H9 (cell line): ENCODE measurements at regions not wholly inside any gene's neighbourhood (a gene's known extent, or its start where the extent isn't known, plus 50 kb on each side); places are given as distances from the start of the nearest gene placed in this dataset.

Source experiments
- DNase-seq: peaks from one replicate; pipeline ENCODE4 v3.0.0-alpha.2; 2017
- H2AFZ ChIP-seq: one replicate; pipeline ENCODE4 v1.6.1; 2013; ENCODE audit warnings: mild to moderate bottlenecking, low read length, control low read depth, moderate library complexity
- H2AK5ac ChIP-seq: 2 replicates; pipeline ENCODE4 v1.6.1; 2013; ENCODE audit warnings: low read length, control low read depth, mixed read lengths; ENCODE audit not compliant: insufficient read length
- H2BK120ac ChIP-seq: one replicate; pipeline ENCODE4 v1.6.1; 2013; ENCODE audit warnings: low read depth, mild to moderate bottlenecking, low read length, control low read depth, inconsistent platforms; ENCODE audit not compliant: poor library complexity, severe bottlenecking
- H2BK12ac ChIP-seq: 2 replicates; pipeline ENCODE4 v1.6.1; 2013; ENCODE audit warnings: low read length, control low read depth, mixed read lengths, low read depth; ENCODE audit not compliant: insufficient read length
- H2BK15ac ChIP-seq: 2 replicates; pipeline ENCODE4 v1.6.1; 2013; ENCODE audit warnings: low read depth, low read length, control low read depth
- H2BK20ac ChIP-seq: one replicate; pipeline ENCODE4 v1.6.1; 2013; ENCODE audit warnings: low read depth, mild to moderate bottlenecking, low read length, control low read depth, inconsistent platforms; ENCODE audit not compliant: poor library complexity, severe bottlenecking
- H2BK5ac ChIP-seq: 2 replicates; pipeline ENCODE4 v1.6.1; 2013; ENCODE audit warnings: low read length, control low read depth, mixed read lengths; ENCODE audit not compliant: insufficient read length
- H3K14ac ChIP-seq: 2 replicates; pipeline ENCODE4 v1.6.1; 2013; ENCODE audit warnings: low read length, control low read depth; ENCODE audit not compliant: insufficient read depth
- H3K18ac ChIP-seq: 2 replicates; pipeline ENCODE4 v1.6.1; 2013; ENCODE audit warnings: low read depth, mild to moderate bottlenecking, mixed read lengths, low read length, control low read depth; ENCODE audit not compliant: insufficient read length
- H3K23ac ChIP-seq: 2 replicates; pipeline ENCODE4 v1.6.1; 2013; ENCODE audit warnings: low read length, control low read depth, mixed read lengths, low read depth; ENCODE audit not compliant: insufficient read length
- H3K23me2 ChIP-seq: 2 replicates; pipeline ENCODE4 v1.6.1; 2013; ENCODE audit warnings: low read depth, mild to moderate bottlenecking, mixed read lengths, low read length, control low read depth; ENCODE audit not compliant: insufficient read length, poor library complexity, severe bottlenecking
- H3K27ac ChIP-seq: 2 replicates; pipeline ENCODE4 v1.5.1; 2013; ENCODE audit warnings: low read length, control low read depth, mixed read lengths, low read depth; ENCODE audit not compliant: insufficient read length
- H3K27me3 ChIP-seq: 2 replicates; pipeline ENCODE4 v1.6.1; 2013; ENCODE audit warnings: low read length, control low read depth, inconsistent platforms; ENCODE audit not compliant: insufficient read depth
- H3K4ac ChIP-seq: 2 replicates; pipeline ENCODE4 v1.6.1; 2013; ENCODE audit warnings: low read depth, mild to moderate bottlenecking, control low read depth, inconsistent platforms, low read length, moderate library complexity
- H3K4me1 ChIP-seq: 2 replicates; pipeline ENCODE4 v1.6.1; 2013; ENCODE audit warnings: low read length, control low read depth, inconsistent platforms; ENCODE audit not compliant: insufficient read depth
- H3K4me2 ChIP-seq: 2 replicates; pipeline ENCODE4 v1.6.1; 2013; ENCODE audit warnings: low read length, control low read depth, mixed read lengths; ENCODE audit not compliant: insufficient read length, insufficient read depth
- H3K56ac ChIP-seq: 2 replicates; pipeline ENCODE4 v1.6.1; 2013; ENCODE audit warnings: low read depth, mild to moderate bottlenecking, mixed read lengths, low read length, control low read depth; ENCODE audit not compliant: insufficient read length
- H3K79me1 ChIP-seq: 2 replicates; pipeline ENCODE4 v1.6.1; 2013; ENCODE audit warnings: low read depth, mild to moderate bottlenecking, moderate library complexity, low read length, control low read depth, inconsistent platforms; ENCODE audit not compliant: insufficient read depth, poor library complexity, severe bottlenecking
- H3K79me2 ChIP-seq: 2 replicates; pipeline ENCODE4 v1.6.1; 2013; ENCODE audit warnings: low read length, control low read depth, inconsistent platforms; ENCODE audit not compliant: insufficient read depth
- H3K9ac ChIP-seq: 2 replicates; pipeline ENCODE4 v1.6.1; 2013; ENCODE audit warnings: low read length, control low read depth, mixed read lengths; ENCODE audit not compliant: insufficient read length; ENCODE audit errors: extremely low read depth
- H3K9me3 ChIP-seq: one replicate; pipeline ENCODE4 v1.6.1; 2013; ENCODE audit warnings: low read depth, low read length, inconsistent platforms; ENCODE audit not compliant: control insufficient read depth
- H3T11ph ChIP-seq: one replicate; pipeline ENCODE4 v1.6.1; 2013; ENCODE audit warnings: mild to moderate bottlenecking, low read length, control low read depth, inconsistent platforms
- H4K20me1 ChIP-seq: one replicate; pipeline ENCODE4 v1.6.1; 2013; ENCODE audit not compliant: control insufficient read depth, insufficient read length, insufficient read depth
- H4K5ac ChIP-seq: 2 replicates; pipeline ENCODE4 v1.6.1; 2013; ENCODE audit warnings: low read depth, mild to moderate bottlenecking, mixed read lengths, low read length, control low read depth; ENCODE audit not compliant: insufficient read length
- H4K8ac ChIP-seq: replicated peaks from 2 replicates; pipeline ENCODE4 v1.6.1; 2013; ENCODE audit warnings: low read length, control low read depth, mixed read lengths, low read depth; ENCODE audit not compliant: insufficient read length
- H4K91ac ChIP-seq: 2 replicates; pipeline ENCODE4 v1.6.1; 2013; ENCODE audit warnings: low read depth, mild to moderate bottlenecking, moderate library complexity, mixed read lengths, low read length, control low read depth; ENCODE audit not compliant: insufficient read length
- H3K27ac Mint-ChIP-seq, 3 experiments: 2 replicates in 2 of 3; 3 replicates in 1 of 3; pipeline ENCODE4 v1.8.0; 2020 to 2021; ENCODE audit warnings: mixed read lengths in 3 of 3, mild to moderate bottlenecking in 1 of 3, moderate library complexity in 1 of 3
- H3K27me3 Mint-ChIP-seq: 2 replicates; pipeline ENCODE4 v1.8.0; 2021; ENCODE audit warnings: low read depth, mild to moderate bottlenecking, moderate library complexity, mixed read lengths
- H3K36me3 Mint-ChIP-seq, 3 experiments: 2 replicates in 2 of 3; 3 replicates in 1 of 3; pipeline ENCODE4 v1.8.0; 2020 to 2021; ENCODE audit warnings: low read depth in 3 of 3, mixed read lengths in 3 of 3; ENCODE audit not compliant: insufficient read depth in 1 of 3
- H3K4me1 Mint-ChIP-seq, 2 experiments: 2 replicates each; pipeline ENCODE4 v1.8.0; 2020; ENCODE audit warnings: mixed read lengths in 2 of 2
- H3K4me3 Mint-ChIP-seq, 2 experiments: 2 replicates in 1 of 2; 3 replicates in 1 of 2; pipeline ENCODE4 v1.8.0; 2020 to 2021; ENCODE audit warnings: mild to moderate bottlenecking in 2 of 2, mixed read lengths in 2 of 2, moderate library complexity in 1 of 2
- H3K9me3 Mint-ChIP-seq, 2 experiments: 2 replicates in 1 of 2; 3 replicates in 1 of 2; pipeline ENCODE4 v1.8.0; 2020; ENCODE audit warnings: mild to moderate bottlenecking in 2 of 2, mixed read lengths in 2 of 2, moderate library complexity in 1 of 2
- CTCF ChIP-seq: fragments of 200-600 bp; sonication (generic); conservative IDR thresholded peaks from 3 replicates; pipeline ENCODE4 v1.8.0; 2021; ENCODE audit warnings: antibody characterized with exemption, mild to moderate bottlenecking
- WGBS: extraction: QIAGEN DNeasy Blood & Tissue Kit; methylation state at CpG from one replicate; pipeline ENCODE4 v1.1.7; 2013; ENCODE audit warnings: missing lambda C conversion rate, low lambda C conversion rate, mixed read lengths; ENCODE audit not compliant: insufficient read length; ENCODE audit errors: extremely low coverage; 5-methylcytosine and 5-hydroxymethylcytosine counted together

- H4K91ac ChIP-seq: no peak overlapping the region
- DNase-seq: no peak
- no peak overlapping the region for H3K14ac ChIP-seq
- Mint-ChIP-seq H3K27ac (no peak overlapping the region), H3K27me3 (no peaks in the 10 kb centered on the region), H3K4me1 (no peaks in the 10 kb centered on the region), H3K4me3 (no peak overlapping the region), H3K9me3 (peaks cover 3 to 7% of the 10 kb centered on the region in 2 experiments; a peak in 3 of 5 replicates), H3K36me3 (no peaks in the 10 kb centered on the region)
- no peak for TF ChIP-seq CTCF
- H3K27ac ChIP-seq: no peak overlapping the region
- WGBS: no CpG with 5 or more reads among the region's 2 CpGs
- H3K4me2 ChIP-seq: no peak overlapping the region
- no peak overlapping the region for H2BK12ac ChIP-seq
- H3K18ac ChIP-seq: no peak overlapping the region
- H2AFZ ChIP-seq: no peak overlapping the region
- no peak overlapping the region for H4K8ac ChIP-seq
- no peaks in the 10 kb centered on the region for H3K9me3 ChIP-seq
- H3K79me2 ChIP-seq: no peaks in the 10 kb centered on the region
- H3K79me1 ChIP-seq: no peaks in the 10 kb centered on the region
- no peak overlapping the region for H4K5ac ChIP-seq
- H3K9ac ChIP-seq: no peak overlapping the region
- H2BK15ac ChIP-seq: no peak overlapping the region
- H2AK5ac ChIP-seq: no peak overlapping the region
- H4K20me1 ChIP-seq: no peaks in the 10 kb centered on the region
- no peaks in the 10 kb centered on the region for H3K4me1 ChIP-seq
- H3K4ac ChIP-seq: no peak overlapping the region
- H3K23ac ChIP-seq: no peak overlapping the region
- no peak overlapping the region for H2BK5ac ChIP-seq
- no peak overlapping the region for H2BK120ac ChIP-seq
- H3K23me2 ChIP-seq: no peaks in the 10 kb centered on the region
- no peak overlapping the region for H2BK20ac ChIP-seq
- H3K56ac ChIP-seq: no peak overlapping the region
- H3K27me3 ChIP-seq: no peaks in the 10 kb centered on the region
- no peak overlapping the region for H3T11ph ChIP-seq
Measured at GRCh38 chr1:79059341-79059740, 52.8 kb upstream of the ADGRL4 start.
